ENCODE measurements at regions not wholly inside any gene's neighbourhood (a gene's known extent, or its start where the extent isn't known, plus 50 kb on each side); places are given as distances from the start of the nearest gene placed in this dataset.

GRCh38 chr2:137800386-137800785 lies 163.9 kb upstream of the HNMT start:
- H3K4me3 ChIP-seq (ENCODE audit: low read depth, low read length) = no peak overlapping the region
- TF ChIP-seq CTCF (IDR thresholded peaks at IDR 0.05; ENCODE audit: insufficient read depth, low read length) = no peak

GRCh38 chr2:137801228-137801627 lies 163.0 kb upstream of the HNMT start:
- no peak for TF ChIP-seq CTCF (IDR thresholded peaks at IDR 0.05; ENCODE audit: insufficient read depth, low read length)
- H3K4me3 ChIP-seq (ENCODE audit: low read depth, low read length) = no peak overlapping the region

More at GRCh38 chr2:137800386-137800785, 163.9 kb upstream of the HNMT start:
- no peak for DNase-seq (ENCODE audit: low read depth)

GRCh38 chr2:137802038-137802437 lies 162.2 kb upstream of the HNMT start:
- no peak for DNase-seq (ENCODE audit: low read depth)
- no peak overlapping the region for H3K4me3 ChIP-seq (ENCODE audit: low read depth, low read length)
- TF ChIP-seq CTCF (IDR thresholded peaks at IDR 0.05; ENCODE audit: insufficient read depth, low read length) = no peak

More at GRCh38 chr2:137801228-137801627, 163.0 kb upstream of the HNMT start:
- DNase-seq (ENCODE audit: low read depth) = no peak

GRCh38 chr2:137806068-137806805 lies 158.0 kb upstream of the HNMT start:
- no peak for DNase-seq (ENCODE audit: low read depth)
- no peak for TF ChIP-seq CTCF (IDR thresholded peaks at IDR 0.05; ENCODE audit: insufficient read depth, low read length)
- no peak overlapping the region for H3K4me3 ChIP-seq (ENCODE audit: low read depth, low read length)

- no peak overlapping the region for H3K4me3 ChIP-seq (ENCODE audit: low read depth, low read length)
- no peak for DNase-seq (ENCODE audit: low read depth)
- TF ChIP-seq CTCF (IDR thresholded peaks at IDR 0.05; ENCODE audit: insufficient read depth, low read length) = no peak
These were observed 155.0 kb upstream of the HNMT start for GRCh38 chr2:137809252-137809651.

- H3K4me3 ChIP-seq (ENCODE audit: low read depth, low read length) = no peak overlapping the region
- DNase-seq (ENCODE audit: low read depth) = no peak
- TF ChIP-seq CTCF (IDR thresholded peaks at IDR 0.05; ENCODE audit: insufficient read depth, low read length) = no peak
These were observed 154.4 kb upstream of the HNMT start for GRCh38 chr2:137809837-137810236.

- DNase-seq (ENCODE audit: low read depth) = no peak
These were observed 151.8 kb upstream of the HNMT start for GRCh38 chr2:137812517-137812916.

More at GRCh38 chr2:137812517-137812916, 151.8 kb upstream of the HNMT start:
- no peak overlapping the region for H3K4me3 ChIP-seq (ENCODE audit: low read depth, low read length)
- TF ChIP-seq CTCF (IDR thresholded peaks at IDR 0.05; ENCODE audit: insufficient read depth, low read length) = no peak
